Testis (tissue), 2 donors: ENCODE measurements at regions not wholly inside any gene's neighbourhood (a gene's known extent, or its start where the extent isn't known, plus 50 kb on each side); places are given as distances from the start of the nearest gene placed in this dataset.
A peak's percentile ranks its signal among the peaks of the same experiment; 100 is the strongest.
"Not testable (repeated sequence)": the region's sequence is repeated elsewhere in the genome, so short reads cannot be mapped to it uniquely, and the experiment has no call there.

Experiments used
- DNase-seq: peaks from one replicate; pipeline ENCODE4 v3.0.0-alpha.2; 2019
- H3K27ac ChIP-seq, 2 donors: fragments of 200-600 bp; sonication (generic); one replicate each; pipeline ENCODE4 v1.5.1; 2019
- H3K27me3 ChIP-seq: fragments of 200-600 bp; sonication (generic); one replicate; pipeline ENCODE4 v1.5.1; 2019
- H3K36me3 ChIP-seq: fragments of 200-600 bp; sonication (generic); one replicate; pipeline ENCODE4 v1.5.1; 2017; ENCODE audit warnings: low read depth; ENCODE audit errors: missing control alignments
- H3K4me1 ChIP-seq: fragments of 200-600 bp; sonication (generic); one replicate; pipeline ENCODE4 v1.5.1; 2019
- H3K4me3 ChIP-seq, 2 donors: fragments of 200-600 bp; sonication (generic); one replicate each; pipeline ENCODE4 v1.5.1; 2017 to 2019
- H3K9me3 ChIP-seq: fragments of 200-600 bp; sonication (generic); one replicate; pipeline ENCODE4 v1.5.1; 2017
- CTCF ChIP-seq, 3 experiments: fragments of 450-650 bp in 2 of 3; fragments of 200-600 bp in 1 of 3; sonication (generic) in 1 of 3; IDR thresholded peaks; one replicate each; pipeline ENCODE4 v1.5.1; 2016 to 2019; ENCODE audit warnings: antibody characterized with exemption in 3 of 3, mild to moderate bottlenecking in 2 of 3, moderate library complexity in 1 of 3
- POLR2A ChIP-seq: fragments of 450-650 bp; IDR thresholded peaks from one replicate; pipeline ENCODE4 v1.6.1; 2017; ENCODE audit warnings: antibody characterized with exemption, mild to moderate bottlenecking, moderate library complexity
- WGBS, 2 donors: methylation state at CpG; one replicate each; pipeline ENCODE4 v1.1.5; 2018; 5-methylcytosine and 5-hydroxymethylcytosine counted together
- intact Hi-C: fragments of 100-400 bp; cut with DNase I; formaldehyde crosslinking; loops from one replicate; pipeline ENCODE4 v1.15.1; 2023; ENCODE audit warnings: low total_unique reads

- TF ChIP-seq CTCF (IDR thresholded peaks at IDR 0.05) (no peak), POLR2A (no peak)
- intact Hi-C loops = no loop called here
- Histone ChIP-seq H3K4me1 (no peaks in the 10 kb centered on the region), H3K9me3 (no peaks in the 10 kb centered on the region), H3K27me3 (no peaks in the 10 kb centered on the region), H3K36me3 (no peaks in the 10 kb centered on the region), H3K27ac (no peak overlapping the region), H3K4me3 (no peak overlapping the region)
- 74 to 83% methylated on average over 4 of the region's 4 CpGs for WGBS, 2 donors
- no peak for DNase-seq
Measured at GRCh38 chr5:102666164-102666946, 88.8 kb upstream of the PAM start.

- WGBS, 2 donors = 73 to 81% methylated on average over 3 of the region's 3 CpGs
- intact Hi-C loops = no loop called here
- TF ChIP-seq POLR2A (no peak), CTCF (IDR thresholded peaks at IDR 0.05) (no peak)
- Histone ChIP-seq H3K27ac (no peak overlapping the region), H3K27me3 (no peaks in the 10 kb centered on the region), H3K4me3 (no peak overlapping the region), H3K36me3 (no peaks in the 10 kb centered on the region), H3K4me1 (no peaks in the 10 kb centered on the region), H3K9me3 (no peaks in the 10 kb centered on the region)
- no peak for DNase-seq
Measured at GRCh38 chr5:102668220-102668932, 86.7 kb upstream of the PAM start.

- peak; percentile 31 for DNase-seq
- intact Hi-C loops = no loop called here
- 48 to 56% methylated on average over 9 of the region's 9 CpGs for WGBS, 2 donors
- no peaks in the 10 kb centered on the region for H3K27me3 ChIP-seq
- no peaks in the 10 kb centered on the region for H3K4me1 ChIP-seq
- no peak overlapping the region for H3K4me3 ChIP-seq
- no peaks in the 10 kb centered on the region for H3K36me3 ChIP-seq
- TF ChIP-seq POLR2A (no peak), CTCF (IDR thresholded peaks at IDR 0.05) (peak in 1 of 3 experiments; percentile 37)
- no peak overlapping the region for H3K27ac ChIP-seq
- H3K9me3 ChIP-seq = no peaks in the 10 kb centered on the region
Measured at GRCh38 chr5:102670224-102670836, 84.8 kb upstream of the PAM start.

- H3K9me3 ChIP-seq, H3K4me3 ChIP-seq, H3K4me1 ChIP-seq, H3K27ac ChIP-seq, H3K27me3 ChIP-seq, DNase-seq, H3K36me3 ChIP-seq, intact Hi-C loops: not testable (repeated sequence)
- 75 to 81% methylated on average over 18 to 28 of the region's 32 CpGs for WGBS, 2 donors
Measured at GRCh38 chr5:102671033-102671734, 83.9 kb upstream of the PAM start.
